IPS-NIHi11 (cell line): ENCODE measurements at regions not wholly inside any gene's neighbourhood (a gene's known extent, or its start where the extent isn't known, plus 50 kb on each side); places are given as distances from the start of the nearest gene placed in this dataset.
"Not testable (repeated sequence)": the region's sequence is repeated elsewhere in the genome, so short reads cannot be mapped to it uniquely, and the experiment has no call there.

Experiments used
- DNase-seq: peaks from one replicate; pipeline ENCODE4 v3.0.0; 2012; ENCODE audit warnings: mixed read lengths, low spot score

DNA sequence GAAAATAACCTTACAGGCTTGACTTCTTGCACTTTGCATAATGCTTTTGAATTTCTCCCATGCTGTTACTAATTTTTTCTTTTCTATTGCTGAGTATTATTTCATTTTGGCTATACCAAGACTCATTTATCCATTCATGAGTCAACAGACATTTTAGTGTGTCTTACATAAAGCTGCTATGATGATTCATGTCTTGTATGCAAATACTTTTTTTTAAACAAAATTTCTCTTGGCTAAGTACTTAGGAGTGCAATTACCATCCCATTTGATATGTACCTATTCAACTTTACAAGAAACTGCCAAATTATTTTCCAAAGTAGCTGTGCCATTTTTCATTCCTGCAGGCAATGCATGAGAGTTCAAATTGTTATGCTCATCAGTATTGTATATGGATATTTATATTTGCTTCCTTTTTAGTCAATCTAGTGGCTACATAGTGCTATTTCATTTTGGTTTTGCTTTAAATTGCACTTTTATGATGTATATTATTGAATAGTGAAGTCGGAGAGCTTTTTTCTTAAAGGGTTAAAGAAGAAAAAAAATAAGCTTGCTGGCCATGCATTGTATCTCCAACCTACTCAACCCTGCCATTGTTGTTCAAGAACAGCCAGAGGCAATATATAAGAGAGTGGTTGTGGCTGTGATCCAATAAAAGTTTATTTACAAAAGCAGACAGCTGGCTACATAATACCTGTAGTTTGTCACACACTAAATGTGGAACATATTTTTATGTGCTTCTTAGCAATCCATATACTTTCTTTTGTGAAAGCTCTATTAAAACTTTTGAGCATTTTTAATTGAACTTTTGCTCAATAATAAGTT is 862.8 kb downstream of the KCNT2 start:
- no peak for DNase-seq

DNA sequence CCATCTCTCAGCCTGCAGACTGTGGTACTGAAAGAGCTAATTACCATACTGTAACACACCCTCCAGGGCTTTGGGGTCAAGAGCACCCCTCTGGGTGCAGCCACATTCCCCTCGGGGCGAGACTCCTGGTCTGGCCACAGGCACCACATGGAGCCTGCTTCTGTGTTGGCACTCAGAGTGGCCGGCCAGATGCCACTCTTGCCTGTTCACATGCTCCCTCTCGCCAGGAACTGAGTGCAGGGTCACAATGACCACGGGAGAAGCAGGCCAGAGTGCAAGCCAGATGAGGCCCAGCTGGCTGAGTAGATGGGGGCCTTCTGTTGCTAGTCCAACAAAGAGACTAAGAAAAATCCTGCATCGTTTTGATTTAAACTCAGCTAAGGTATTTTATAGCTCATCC is 864.0 kb downstream of the KCNT2 start:
- no peak for DNase-seq

- DNase-seq = no peak
Measured at GRCh38 chr1:195740862-195741261, 867.4 kb downstream of the KCNT2 start.

DNA sequence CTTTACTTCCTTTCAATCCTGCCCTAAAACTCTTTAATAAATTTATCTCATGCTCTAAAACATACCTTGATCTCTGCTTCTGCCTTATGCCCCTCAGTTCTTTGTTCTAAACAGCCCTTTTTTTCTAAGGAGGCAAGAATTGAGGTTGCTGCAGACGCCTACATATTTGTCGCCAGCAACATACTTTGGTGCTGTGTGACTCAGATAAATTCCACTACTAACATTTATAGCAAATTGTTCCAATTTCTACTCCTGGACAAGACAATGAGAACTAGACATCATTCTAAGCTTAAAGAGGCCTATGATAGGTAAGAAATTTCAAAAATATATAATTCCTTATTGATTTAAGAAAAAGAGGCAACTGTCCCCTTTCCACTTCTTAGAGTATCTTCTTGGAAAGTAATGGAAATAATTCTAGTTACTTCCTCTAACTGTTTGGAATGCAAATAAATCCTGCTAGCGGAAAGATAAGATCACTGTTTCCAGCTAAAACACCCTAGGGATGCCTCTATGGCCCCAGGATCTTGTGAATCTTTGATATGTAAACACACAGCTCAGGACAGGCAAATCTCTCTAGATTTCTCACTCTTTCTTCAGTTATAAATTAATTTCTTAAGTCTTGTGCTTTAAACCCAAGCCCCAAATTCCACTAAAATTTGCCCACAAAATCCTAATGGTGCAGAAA is 869.1 kb downstream of the KCNT2 start:
- DNase-seq = no peak

- DNase-seq = no peak
Measured at GRCh38 chr1:195735140-195735539, 873.1 kb downstream of the KCNT2 start.

DNA sequence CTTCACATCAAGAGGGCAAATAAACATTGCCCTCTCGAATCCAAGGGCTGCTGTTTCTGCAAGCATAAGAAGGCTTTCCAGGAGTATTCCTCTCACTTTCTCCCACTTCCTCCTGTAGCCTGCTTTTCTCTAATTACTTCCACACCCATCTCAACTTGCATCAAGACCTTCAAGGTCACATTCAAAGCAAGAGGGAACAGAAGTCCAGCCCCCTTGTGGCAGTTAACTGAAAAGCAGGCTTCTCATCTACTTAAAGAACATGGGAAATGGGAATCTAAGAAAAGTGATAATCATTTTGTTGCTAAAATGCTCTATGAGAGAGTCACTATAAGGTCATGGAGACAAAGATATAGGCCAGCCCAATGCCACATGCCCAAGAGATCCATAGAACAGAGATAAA is 874.4 kb downstream of the KCNT2 start:
- DNase-seq = no peak

GRCh38 chr1:195733408-195733807 is 874.8 kb downstream of the KCNT2 start:
- DNase-seq = no peak

- no peak for DNase-seq
Measured at GRCh38 chr1:195731385-195731784, 876.9 kb downstream of the KCNT2 start.

DNA sequence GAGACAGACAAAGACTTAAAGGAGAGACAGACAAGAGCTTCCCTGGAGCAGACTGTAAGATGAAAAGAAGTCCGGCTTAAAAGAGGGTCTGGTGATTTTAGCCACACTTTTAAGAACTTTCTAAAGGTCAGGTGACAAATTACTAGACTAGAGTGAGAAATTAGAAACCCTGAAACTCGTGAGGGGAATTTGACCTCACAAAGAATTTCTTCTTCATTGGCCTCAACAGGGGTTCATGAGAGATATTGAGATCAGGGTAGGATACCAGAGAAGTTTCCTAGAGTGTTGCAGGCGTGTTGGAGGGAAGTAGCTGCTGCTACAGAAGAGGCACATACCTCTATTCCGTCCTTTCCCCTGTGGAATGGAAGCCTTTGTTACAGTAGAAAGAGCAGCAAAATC is 884.4 kb downstream of the KCNT2 start:
- DNase-seq = no peak

GRCh38 chr1:195722852-195723795 is 885.1 kb downstream of the KCNT2 start:
- not testable (repeated sequence) for DNase-seq

DNA sequence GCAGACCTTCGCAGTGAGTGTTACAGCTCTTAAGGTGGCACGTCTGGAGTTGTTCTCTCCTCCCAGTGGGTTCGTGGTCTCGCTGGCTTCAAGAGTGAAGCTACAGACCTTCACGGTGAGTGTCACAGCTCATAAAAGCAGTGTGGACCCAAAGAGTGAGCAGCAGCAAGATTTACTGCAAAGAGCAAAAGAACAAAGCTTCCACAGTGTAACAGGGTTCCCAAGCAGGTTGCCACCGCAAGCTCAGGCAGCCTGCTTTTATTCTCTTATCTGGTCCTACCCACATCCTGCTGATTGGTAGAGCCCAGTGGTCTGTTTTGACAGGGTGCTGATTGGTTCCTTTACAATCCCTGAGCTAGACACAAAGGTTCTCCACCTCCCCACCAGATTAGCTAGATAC is 886.1 kb downstream of the KCNT2 start:
- DNase-seq = not testable (repeated sequence)

GRCh38 chr1:195721210-195721971 is 886.8 kb downstream of the KCNT2 start:
- DNase-seq = no peak

- DNase-seq = no peak
Measured at GRCh38 chr1:195717651-195718050, 890.6 kb downstream of the KCNT2 start.

DNA sequence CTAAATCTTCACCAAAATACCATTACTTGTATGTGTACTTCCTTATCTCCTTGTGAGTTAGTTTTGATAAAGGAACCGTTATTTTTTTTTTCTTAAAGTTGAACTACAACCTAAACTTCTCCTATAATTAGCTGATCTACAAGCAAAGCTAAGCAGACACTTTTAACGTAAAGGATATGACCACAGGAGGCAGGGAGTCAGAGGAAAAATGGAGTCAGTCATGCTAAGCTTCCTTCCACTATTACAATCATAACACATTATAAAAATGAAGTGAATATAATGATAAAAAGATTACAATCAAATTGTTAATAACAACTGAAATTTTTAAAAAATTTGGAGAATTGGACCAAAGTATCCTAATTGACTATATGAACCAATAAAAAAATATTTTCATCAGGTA is 892.6 kb downstream of the KCNT2 start:
- DNase-seq = no peak

- DNase-seq = no peak
Measured at GRCh38 chr1:195714248-195714647, 894.0 kb downstream of the KCNT2 start.

DNA sequence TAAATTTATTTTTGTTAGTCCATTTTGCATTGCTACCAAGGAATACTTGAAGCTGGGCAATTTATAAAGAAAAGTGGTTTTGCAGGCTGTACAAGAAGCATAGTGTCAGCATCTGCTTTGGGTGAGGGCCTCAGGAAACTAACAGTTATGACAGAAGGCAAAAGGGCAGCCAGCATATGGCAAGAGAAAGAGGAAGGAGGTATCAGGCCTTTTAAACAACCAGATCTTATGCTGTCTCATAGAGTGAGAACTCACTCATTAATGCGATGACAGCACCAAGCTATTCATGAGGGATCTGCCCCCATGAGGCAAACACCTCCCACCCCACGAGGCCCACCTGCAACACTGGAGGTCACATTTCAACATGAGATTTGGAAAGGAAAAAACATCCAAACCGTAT is 898.4 kb downstream of the KCNT2 start:
- DNase-seq = no peak

- DNase-seq = no peak
Measured at GRCh38 chr1:195704028-195704427, 904.2 kb downstream of the KCNT2 start.

DNA sequence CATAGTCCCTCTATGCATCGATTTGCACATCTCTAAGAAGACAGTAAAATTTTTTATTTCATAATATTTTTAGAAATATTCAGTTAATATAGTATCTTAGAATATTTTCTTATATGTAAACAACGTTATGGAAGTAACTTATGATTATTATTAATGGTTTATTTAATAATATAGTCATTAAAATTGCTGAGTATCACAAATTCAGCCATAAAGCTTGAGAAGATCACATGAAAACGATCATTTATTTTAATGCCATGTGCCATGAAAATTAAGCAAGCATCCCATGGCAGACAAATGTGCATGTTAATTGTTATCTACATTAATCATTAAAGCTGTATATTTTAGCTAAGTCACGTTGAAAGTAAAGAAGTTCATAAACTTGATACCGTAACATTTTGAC is 907.1 kb downstream of the KCNT2 start:
- no peak for DNase-seq

DNA sequence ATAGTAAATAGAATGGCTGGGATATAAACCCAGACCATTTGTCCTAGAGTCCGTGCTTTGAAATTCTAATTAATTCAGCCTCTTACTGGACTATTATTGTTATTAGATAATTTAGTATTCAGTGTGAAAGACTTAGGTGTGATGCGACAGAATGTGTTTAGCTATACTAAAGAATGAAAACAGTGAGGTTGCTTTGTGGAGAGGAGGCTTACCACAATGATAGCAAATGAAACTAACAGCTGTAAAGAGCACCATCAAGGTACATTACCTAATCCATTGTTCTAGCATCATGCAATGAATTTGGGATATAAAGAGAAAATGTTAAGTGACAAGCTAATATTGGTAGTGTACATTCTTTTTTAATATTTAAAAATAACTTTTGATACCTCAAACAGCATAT is 911.1 kb downstream of the KCNT2 start:
- DNase-seq = no peak

GRCh38 chr1:195686764-195687163 is 921.5 kb downstream of the KCNT2 start:
- no peak for DNase-seq

GRCh38 chr1:195664628-195665027 is 943.6 kb downstream of the KCNT2 start:
- no peak for DNase-seq
